ENCODE measurements at regions not wholly inside any gene's neighbourhood (a gene's known extent, or its start where the extent isn't known, plus 50 kb on each side); places are given as distances from the start of the nearest gene placed in this dataset.

DNA sequence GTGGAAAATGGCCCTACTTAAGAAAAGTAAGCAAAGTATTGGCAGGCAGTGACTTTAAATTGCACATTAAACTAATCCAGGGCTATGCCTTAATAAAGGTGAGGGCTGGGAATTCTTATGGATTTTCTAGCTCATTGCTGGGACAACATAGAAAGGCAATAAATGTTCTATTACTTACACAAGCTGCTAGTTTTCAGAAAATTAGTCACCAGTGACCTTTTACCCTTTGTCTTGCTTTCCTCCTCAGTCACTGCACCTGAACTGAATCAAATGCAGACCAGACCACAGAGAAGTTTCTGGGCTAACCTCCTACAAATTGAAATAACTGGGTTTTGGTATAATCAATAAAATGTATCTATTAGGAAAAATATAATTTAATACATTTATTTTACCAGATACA, 694.4 kb upstream of the FAM241A start:
- H4K5ac ChIP-seq (ENCODE audit: low read depth, low read length), result no peak overlapping the region
- H4K8ac ChIP-seq (ENCODE audit: low read depth in 2 of 2, low read length in 2 of 2), result no peak overlapping the region
- H2AK5ac ChIP-seq (ENCODE audit: low read depth, low read length), result no peak overlapping the region
- H4K20me1 ChIP-seq (ENCODE audit: insufficient read depth, low read length), result no peaks in the 10 kb centered on the region
- no peak overlapping the region for H3K14ac ChIP-seq (replicated peaks; ENCODE audit: low read depth, low read length)
- H2BK5ac ChIP-seq (ENCODE audit: low read depth, low read length, poor library complexity, severe bottlenecking), result no peak overlapping the region
- no peak overlapping the region for H3K56ac ChIP-seq (ENCODE audit: extremely low read depth, insufficient read depth, low read length)
- H2BK120ac ChIP-seq (ENCODE audit: low read depth, low read length), result no peak overlapping the region
- ATAC-seq (ENCODE audit: low read depth) (no peak), DNase-seq (peak; percentile 41)
- no peak overlapping the region for H3K4me3 ChIP-seq (ENCODE audit: insufficient read depth, low read depth, low read length)
- intact Hi-C loops (cut with micrococcal nuclease) (no loop called here), in situ Hi-C loops (cut with MboI; ENCODE audit: low sequenced_read_pairs) (no loop called here), dilution Hi-C loops (cut with HindIII; ENCODE audit: low sequenced_read_pairs, unreplicated experiment) (no loop called here)
- no peak overlapping the region for H3K4ac ChIP-seq (ENCODE audit: low read depth, low read length)
- H2BK15ac ChIP-seq (ENCODE audit: low read depth, low read length), result no peak overlapping the region
- H3K27ac ChIP-seq (ENCODE audit: insufficient read depth, low read length), result no peak overlapping the region
- peaks cover 2% of the 10 kb centered on the region; the same call in 1 of the 2 replicates for H3K9me3 ChIP-seq (ENCODE audit: control insufficient read depth, insufficient read depth, low read length)
- no peak overlapping the region for H3K18ac ChIP-seq (ENCODE audit: low read depth, low read length)
- H3K36me3 ChIP-seq (ENCODE audit: control insufficient read depth, insufficient read depth, low read length), result no peaks in the 10 kb centered on the region
- H3K4me2 ChIP-seq (ENCODE audit: low read depth, low read length), result no peak overlapping the region
- no peaks in the 10 kb centered on the region for H3K27me3 ChIP-seq (ENCODE audit: control insufficient read depth, insufficient read depth, low read length)
- no peaks in the 10 kb centered on the region for H3K79me1 ChIP-seq (ENCODE audit: low read depth in 1 of 2, low read length in 2 of 2)
- no peak overlapping the region for H2AK9ac ChIP-seq (replicated peaks; ENCODE audit: low read depth, low read length, poor library complexity)
- no peak overlapping the region for H2BK20ac ChIP-seq (ENCODE audit: low read depth, low read length)
- TF ChIP-seq, protein P1, sequence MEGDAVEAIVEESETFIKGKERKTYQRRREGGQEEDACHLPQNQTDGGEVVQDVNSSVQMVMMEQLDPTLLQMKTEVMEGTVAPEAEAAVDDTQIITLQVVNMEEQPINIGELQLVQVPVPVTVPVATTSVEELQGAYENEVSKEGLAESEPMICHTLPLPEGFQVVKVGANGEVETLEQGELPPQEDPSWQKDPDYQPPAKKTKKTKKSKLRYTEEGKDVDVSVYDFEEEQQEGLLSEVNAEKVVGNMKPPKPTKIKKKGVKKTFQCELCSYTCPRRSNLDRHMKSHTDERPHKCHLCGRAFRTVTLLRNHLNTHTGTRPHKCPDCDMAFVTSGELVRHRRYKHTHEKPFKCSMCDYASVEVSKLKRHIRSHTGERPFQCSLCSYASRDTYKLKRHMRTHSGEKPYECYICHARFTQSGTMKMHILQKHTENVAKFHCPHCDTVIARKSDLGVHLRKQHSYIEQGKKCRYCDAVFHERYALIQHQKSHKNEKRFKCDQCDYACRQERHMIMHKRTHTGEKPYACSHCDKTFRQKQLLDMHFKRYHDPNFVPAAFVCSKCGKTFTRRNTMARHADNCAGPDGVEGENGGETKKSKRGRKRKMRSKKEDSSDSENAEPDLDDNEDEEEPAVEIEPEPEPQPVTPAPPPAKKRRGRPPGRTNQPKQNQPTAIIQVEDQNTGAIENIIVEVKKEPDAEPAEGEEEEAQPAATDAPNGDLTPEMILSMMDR (conservative IDR thresholded peaks at IDR 0.05; ENCODE audit: low read depth, low read length), result no peak
- no peak for TF ChIP-seq MAFK (IDR thresholded peaks at IDR 0.05; ENCODE audit: low read depth, low read length)
- no peak for TF ChIP-seq NFE2L2 (IDR thresholded peaks at IDR 0.05; ENCODE audit: low read depth, low read length)
- no peak overlapping the region for H3K9ac ChIP-seq (ENCODE audit: low read depth, low read length)
- no peak overlapping the region for H4K91ac ChIP-seq (ENCODE audit: insufficient read depth, low read depth, low read length)
- H3K4me1 ChIP-seq (ENCODE audit: control insufficient read depth, insufficient read depth, low read length), result no peaks in the 10 kb centered on the region
- CTCF ChIA-PET, result interaction anchor here (0.7 kb wide), 2 partner anchors 80 to 112 kb away, joined by 3 to 5 read pairs; no protein-coding TSS in a partner anchor
- no peak overlapping the region for H2AFZ ChIP-seq (replicated peaks; ENCODE audit: low read length, poor library complexity)
- POLR2A ChIA-PET (ENCODE audit: unreplicated experiment), result no interaction called here
- H3K23ac ChIP-seq (ENCODE audit: low read depth, low read length), result no peak overlapping the region
- BruUV-seq (replicated peaks), result no TSS peak
- H3K9me1 ChIP-seq (ENCODE audit: insufficient read depth, low read length), result no peaks in the 10 kb centered on the region

All from IMR-90 (cell line).